Lower lobe of right lung (tissue), 2 donors: ENCODE measurements at regions not wholly inside any gene's neighbourhood (a gene's known extent, or its start where the extent isn't known, plus 50 kb on each side); places are given as distances from the start of the nearest gene placed in this dataset.

ENCODE experiments used
- ATAC-seq, 2 donors: fragments of 200-7000 bp; cut with Tn5 transposase; one replicate each; pipeline ENCODE4 v1.9.1; 2020 to 2022; ENCODE audit warnings: mild to moderate bottlenecking in 2 of 2, moderate library complexity in 2 of 2
- DNase-seq: peaks from one replicate; pipeline ENCODE4 v3.0.0-alpha.2; 2020
- H3K27ac ChIP-seq: fragments of 200-600 bp; one replicate; pipeline ENCODE4 v1.8.0; 2022
- H3K27me3 ChIP-seq: fragments of 200-600 bp; one replicate; pipeline ENCODE4 v1.8.0; 2022; ENCODE audit warnings: low read depth
- H3K36me3 ChIP-seq: fragments of 200-600 bp; one replicate; pipeline ENCODE4 v1.8.0; 2022; ENCODE audit warnings: mild to moderate bottlenecking
- H3K4me1 ChIP-seq: fragments of 200-600 bp; one replicate; pipeline ENCODE4 v1.8.0; 2022
- H3K4me3 ChIP-seq: fragments of 200-600 bp; one replicate; pipeline ENCODE4 v1.8.0; 2022; ENCODE audit warnings: mild to moderate bottlenecking
- H3K9me3 ChIP-seq: fragments of 200-600 bp; one replicate; pipeline ENCODE4 v1.8.0; 2022
- intact Hi-C: fragments of 100-400 bp; cut with DNase I; formaldehyde crosslinking; loops from one replicate; pipeline ENCODE4 v1.11.0; 2022
- TF ChIP-seq, protein P1 (sequence below): fragments of 200-600 bp; IDR thresholded peaks from one replicate; pipeline ENCODE4 v1.8.0; 2022; ENCODE audit warnings: antibody characterized with exemption, mild to moderate bottlenecking
- donor health status: DM: no; HTN: yes; CAD: no; lungs with severe emphysema.

DNA sequence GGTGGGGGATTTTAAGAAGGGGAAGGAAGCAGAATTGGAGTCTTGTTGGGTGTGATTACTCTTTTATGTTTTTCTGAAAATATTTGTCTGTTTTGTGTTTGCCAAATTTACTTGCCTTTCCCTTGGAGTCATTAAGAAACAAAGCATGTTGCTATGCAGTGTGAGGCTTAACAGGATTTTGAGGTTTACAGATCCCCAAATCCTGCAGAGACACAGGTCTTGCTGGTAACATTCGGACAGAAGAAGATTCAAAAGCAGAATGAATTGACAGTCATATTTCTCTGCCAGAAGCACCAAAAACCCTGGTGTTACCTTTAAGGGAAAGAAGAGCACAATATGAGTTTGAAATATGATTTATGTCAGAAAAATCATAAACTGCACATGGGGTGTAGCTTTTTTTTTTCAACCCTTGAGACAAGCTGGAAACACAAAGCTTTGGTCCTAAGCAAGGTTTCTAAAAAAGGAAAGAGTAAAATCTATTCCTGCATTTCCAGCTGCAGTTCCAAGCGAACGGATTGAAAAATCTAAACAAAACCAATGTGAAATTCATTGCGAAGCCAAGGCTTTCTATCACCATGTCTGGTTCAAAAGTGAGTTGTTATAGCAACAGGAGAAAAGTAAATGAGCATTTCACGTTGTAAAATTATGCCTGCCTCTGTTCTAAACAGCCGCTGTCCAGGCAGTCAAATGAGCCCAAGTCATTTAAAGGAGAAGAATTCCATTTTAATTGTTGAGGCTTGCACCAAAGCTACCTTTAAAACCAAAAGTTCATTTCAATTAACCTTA, 358.9 kb upstream of the SASH1 start:
- no peaks in the 10 kb centered on the region for H3K27me3 ChIP-seq
- no peaks in the 10 kb centered on the region for H3K36me3 ChIP-seq
- no peak overlapping the region for H3K27ac ChIP-seq
- no peak for DNase-seq
- no peak overlapping the region for H3K4me3 ChIP-seq
- ATAC-seq = no peak
- H3K4me1 ChIP-seq = no peaks in the 10 kb centered on the region
- H3K9me3 ChIP-seq = no peaks in the 10 kb centered on the region
- intact Hi-C loops = no loop called here
- TF ChIP-seq, protein P1, sequence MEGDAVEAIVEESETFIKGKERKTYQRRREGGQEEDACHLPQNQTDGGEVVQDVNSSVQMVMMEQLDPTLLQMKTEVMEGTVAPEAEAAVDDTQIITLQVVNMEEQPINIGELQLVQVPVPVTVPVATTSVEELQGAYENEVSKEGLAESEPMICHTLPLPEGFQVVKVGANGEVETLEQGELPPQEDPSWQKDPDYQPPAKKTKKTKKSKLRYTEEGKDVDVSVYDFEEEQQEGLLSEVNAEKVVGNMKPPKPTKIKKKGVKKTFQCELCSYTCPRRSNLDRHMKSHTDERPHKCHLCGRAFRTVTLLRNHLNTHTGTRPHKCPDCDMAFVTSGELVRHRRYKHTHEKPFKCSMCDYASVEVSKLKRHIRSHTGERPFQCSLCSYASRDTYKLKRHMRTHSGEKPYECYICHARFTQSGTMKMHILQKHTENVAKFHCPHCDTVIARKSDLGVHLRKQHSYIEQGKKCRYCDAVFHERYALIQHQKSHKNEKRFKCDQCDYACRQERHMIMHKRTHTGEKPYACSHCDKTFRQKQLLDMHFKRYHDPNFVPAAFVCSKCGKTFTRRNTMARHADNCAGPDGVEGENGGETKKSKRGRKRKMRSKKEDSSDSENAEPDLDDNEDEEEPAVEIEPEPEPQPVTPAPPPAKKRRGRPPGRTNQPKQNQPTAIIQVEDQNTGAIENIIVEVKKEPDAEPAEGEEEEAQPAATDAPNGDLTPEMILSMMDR = no peak

DNA sequence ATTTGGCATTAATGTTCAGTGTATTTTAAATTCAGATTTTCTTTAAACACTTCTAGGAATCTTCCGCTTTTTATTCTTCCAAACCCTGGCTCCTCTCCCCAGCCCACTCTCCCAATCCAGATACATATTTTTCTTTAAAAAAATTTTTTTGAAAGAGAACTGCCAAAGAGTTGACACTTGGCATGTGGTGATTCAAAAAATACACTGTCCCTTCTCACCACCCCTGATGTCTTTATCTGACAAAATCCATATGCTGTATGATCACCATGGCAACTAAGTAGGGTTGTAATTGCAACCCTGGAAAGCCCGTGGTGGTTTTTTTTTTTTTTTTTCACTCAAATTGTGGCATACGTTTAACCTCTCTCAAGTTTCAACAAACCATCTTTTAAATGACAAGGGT, 355.8 kb upstream of the SASH1 start:
- intact Hi-C loops = no loop called here
- H3K36me3 ChIP-seq = no peaks in the 10 kb centered on the region
- no peaks in the 10 kb centered on the region for H3K27me3 ChIP-seq
- TF ChIP-seq, protein P1 = no peak
- no peak overlapping the region for H3K27ac ChIP-seq
- DNase-seq (no peak), ATAC-seq (no peak)
- no peak overlapping the region for H3K4me3 ChIP-seq
- no peaks in the 10 kb centered on the region for H3K4me1 ChIP-seq
- no peaks in the 10 kb centered on the region for H3K9me3 ChIP-seq

DNA sequence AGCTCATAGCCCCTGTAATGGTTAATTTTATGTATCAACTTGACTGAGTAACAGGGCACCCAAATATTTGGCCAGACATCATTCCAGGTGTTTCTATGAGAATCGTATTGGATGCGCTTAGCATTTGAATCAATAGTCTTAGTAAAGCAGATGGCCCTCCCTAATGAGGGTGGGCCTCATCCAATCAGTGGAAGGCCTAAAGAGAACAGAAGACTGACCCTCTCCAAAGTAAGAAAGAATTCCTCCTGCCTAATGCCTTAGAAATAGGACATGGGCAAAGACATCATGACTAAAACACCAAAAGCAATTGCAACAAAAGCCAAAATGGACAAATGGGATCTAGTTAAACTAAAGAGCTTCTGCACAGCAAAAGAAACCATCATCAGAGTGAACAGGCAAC, 352.5 kb upstream of the SASH1 start:
- intact Hi-C loops = no loop called here
- DNase-seq (no peak), ATAC-seq (no peak)
- H3K4me1 ChIP-seq = no peaks in the 10 kb centered on the region
- H3K36me3 ChIP-seq = no peaks in the 10 kb centered on the region
- no peak overlapping the region for H3K4me3 ChIP-seq
- no peaks in the 10 kb centered on the region for H3K27me3 ChIP-seq
- TF ChIP-seq, protein P1 = no peak
- no peaks in the 10 kb centered on the region for H3K9me3 ChIP-seq
- no peak overlapping the region for H3K27ac ChIP-seq

DNA sequence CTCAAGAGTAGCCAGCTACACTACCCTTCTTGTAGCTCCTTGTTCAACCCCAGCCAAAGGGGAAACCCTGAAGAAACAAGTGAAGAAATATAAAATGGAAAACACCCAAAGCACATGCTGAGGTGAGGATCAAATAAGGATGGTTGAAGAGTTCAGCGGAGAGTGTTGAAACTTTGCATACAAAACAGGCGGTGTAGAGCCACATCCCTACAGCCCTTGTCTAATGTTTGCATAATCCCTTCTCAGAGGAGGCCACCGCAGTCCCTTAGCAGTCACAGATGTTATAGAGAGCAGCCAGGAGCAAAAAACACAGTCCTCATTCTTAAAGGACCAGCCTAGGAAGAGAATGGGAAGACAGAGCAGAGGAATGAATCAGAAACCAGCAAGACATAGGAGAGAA, 350.7 kb upstream of the SASH1 start:
- DNase-seq (no peak), ATAC-seq (no peak)
- Histone ChIP-seq H3K9me3 (no peaks in the 10 kb centered on the region), H3K36me3 (no peaks in the 10 kb centered on the region), H3K27ac (no peak overlapping the region), H3K4me1 (no peaks in the 10 kb centered on the region), H3K4me3 (no peak overlapping the region), H3K27me3 (no peaks in the 10 kb centered on the region)
- TF ChIP-seq, protein P1 = no peak
- intact Hi-C loops = no loop called here

DNA sequence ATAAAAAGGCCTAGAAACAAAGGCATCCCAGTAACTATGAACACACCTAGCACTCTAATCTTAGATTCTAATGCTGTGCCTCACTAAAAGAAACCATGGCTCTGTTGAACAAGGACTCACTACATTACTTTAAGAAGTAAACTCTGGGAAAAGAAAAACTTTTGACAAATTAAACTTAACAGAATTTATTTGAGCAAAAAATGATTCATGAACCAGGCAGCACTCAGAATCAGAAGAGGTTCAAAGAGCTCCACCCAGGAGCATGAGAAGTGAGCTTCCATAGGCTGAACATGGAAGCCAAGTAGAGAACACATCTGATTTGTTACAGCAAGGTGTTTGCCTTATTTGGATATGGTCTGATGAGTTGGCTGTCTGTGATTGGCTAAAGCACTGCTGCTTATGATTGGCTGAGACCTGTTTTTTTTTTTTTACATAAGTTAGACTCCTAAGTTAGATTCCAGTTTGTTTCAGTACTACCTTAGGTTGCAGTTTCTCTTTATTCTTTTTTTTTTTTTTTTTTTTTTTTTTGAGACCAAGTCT, 343.6 kb upstream of the SASH1 start:
- intact Hi-C loops = no loop called here
- no peak for ATAC-seq
- Histone ChIP-seq H3K4me3 (no peak overlapping the region), H3K27me3 (no peaks in the 10 kb centered on the region), H3K27ac (no peak overlapping the region), H3K4me1 (no peaks in the 10 kb centered on the region), H3K36me3 (no peaks in the 10 kb centered on the region), H3K9me3 (peaks cover 5% of the 10 kb centered on the region)
- TF ChIP-seq, protein P1 = no peak
- no peak for DNase-seq
